HG02798 (cell line): ENCODE measurements at regions not wholly inside any gene's neighbourhood (a gene's known extent, or its start where the extent isn't known, plus 50 kb on each side); places are given as distances from the start of the nearest gene placed in this dataset.

Experiments
- ATAC-seq: cut with Tn5 transposase; IDR thresholded peaks from one replicate; pipeline ENCODE4 v1.9.1; 2021; ENCODE audit warnings: mild to moderate bottlenecking; ENCODE audit not compliant: unreplicated experiment, poor library complexity

GRCh38 chr18:11283479-11284161 is 134.3 kb upstream of the PIEZO2 start:
- ATAC-seq: no peak

GRCh38 chr18:11279461-11279860 is 130.1 kb upstream of the PIEZO2 start:
- ATAC-seq: no peak

- ATAC-seq: no peak
Observed at GRCh38 chr18:11276678-11277077, 127.3 kb upstream of the PIEZO2 start.

DNA sequence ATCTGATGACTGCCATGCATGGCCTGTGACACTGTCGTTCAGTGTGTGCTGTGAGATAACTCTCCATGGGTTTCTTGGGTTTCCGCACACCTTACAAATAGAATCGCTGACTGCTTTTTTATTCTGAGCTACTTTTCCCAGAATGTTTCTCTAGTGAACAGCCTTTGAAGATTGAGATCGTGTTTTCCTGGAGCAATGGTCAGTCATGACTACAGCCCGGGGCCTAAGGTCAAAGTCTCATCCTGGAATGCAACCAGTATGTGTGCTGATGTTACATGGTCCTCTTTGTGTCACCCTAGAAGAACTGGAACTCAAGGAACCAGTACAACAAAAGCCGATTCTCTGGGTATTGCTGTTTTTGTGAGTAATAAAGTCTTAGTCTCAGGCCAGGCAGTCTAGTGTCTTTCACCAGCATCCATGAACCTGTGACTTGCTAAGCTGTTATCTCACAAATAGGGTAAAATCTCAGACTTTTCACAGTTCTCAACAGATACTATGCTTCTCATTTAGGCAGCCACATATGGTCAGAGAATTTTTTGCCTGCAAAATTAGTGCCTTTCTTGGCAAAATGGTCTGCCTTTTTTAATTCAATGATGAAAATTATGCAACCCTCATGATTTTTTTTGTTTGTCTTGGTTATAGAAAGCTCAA is 124.9 kb upstream of the PIEZO2 start:
- ATAC-seq: no peak

DNA sequence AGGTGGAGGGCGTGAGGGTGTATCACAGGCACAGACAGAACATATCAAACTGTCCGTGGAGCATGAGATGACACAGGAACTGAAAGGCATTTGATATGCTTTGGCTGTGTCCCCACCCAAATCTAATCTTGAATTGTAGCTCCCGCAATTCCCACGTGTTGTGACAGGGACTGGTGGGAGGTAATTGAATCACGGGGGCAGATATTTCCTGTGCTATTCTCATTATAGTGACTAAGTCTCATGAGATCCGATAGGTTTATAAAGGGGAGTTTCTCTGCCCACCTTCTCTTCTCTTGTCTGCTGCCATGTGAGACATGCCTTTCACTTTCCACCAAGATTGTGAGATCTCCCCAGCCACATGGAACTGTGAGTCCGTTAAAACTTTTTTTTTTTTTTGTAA is 123.1 kb upstream of the PIEZO2 start:
- no peak for ATAC-seq

- no peak for ATAC-seq
Observed at GRCh38 chr18:11271954-11272353, 122.6 kb upstream of the PIEZO2 start.

DNA sequence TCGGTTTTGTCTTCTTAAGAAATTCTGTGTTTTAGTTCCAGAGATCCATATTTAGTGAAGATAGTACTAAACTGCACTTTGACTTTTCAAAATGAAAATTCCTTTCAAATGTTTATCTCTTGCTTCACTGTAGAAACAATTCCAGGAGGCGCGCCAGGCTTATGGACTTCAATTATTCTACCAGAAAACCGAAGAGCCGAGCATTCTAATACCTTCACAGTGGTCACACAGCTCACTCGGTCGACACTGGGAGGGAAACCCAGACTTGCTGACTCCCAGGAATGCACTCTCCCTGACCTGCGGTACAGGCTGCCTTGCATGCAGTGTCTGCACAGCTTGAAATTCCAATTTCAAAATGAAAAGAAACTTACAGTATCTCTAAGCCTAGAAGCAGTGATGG is 119.9 kb upstream of the PIEZO2 start:
- no peak for ATAC-seq

- no peak for ATAC-seq
Observed at GRCh38 chr18:11268741-11269233, 119.4 kb upstream of the PIEZO2 start.

- no peak for ATAC-seq
Observed at GRCh38 chr18:11268153-11268552, 118.8 kb upstream of the PIEZO2 start.

GRCh38 chr18:11266781-11267480 is 117.6 kb upstream of the PIEZO2 start:
- ATAC-seq: no peak

DNA sequence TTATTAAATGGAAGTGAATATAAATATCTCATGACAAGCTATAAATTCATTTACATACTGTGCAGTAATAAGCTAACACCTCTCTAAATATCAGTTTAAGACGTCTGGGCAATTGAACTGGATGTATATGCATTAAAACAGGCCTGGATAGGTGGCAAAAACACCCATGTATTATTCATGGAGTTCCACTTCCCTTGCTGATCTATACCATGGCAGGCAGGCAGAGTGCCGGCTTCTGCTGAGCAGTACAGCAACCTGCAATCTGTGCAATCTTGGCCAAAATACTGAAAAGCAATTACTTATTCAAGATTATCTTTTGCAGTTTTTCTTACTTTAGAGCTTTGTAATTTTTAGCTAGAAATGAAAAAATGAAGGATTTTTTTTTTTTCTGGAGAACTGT is 112.1 kb upstream of the PIEZO2 start:
- no peak for ATAC-seq

- no peak for ATAC-seq
Observed at GRCh38 chr18:11260961-11261461, 111.6 kb upstream of the PIEZO2 start.

DNA sequence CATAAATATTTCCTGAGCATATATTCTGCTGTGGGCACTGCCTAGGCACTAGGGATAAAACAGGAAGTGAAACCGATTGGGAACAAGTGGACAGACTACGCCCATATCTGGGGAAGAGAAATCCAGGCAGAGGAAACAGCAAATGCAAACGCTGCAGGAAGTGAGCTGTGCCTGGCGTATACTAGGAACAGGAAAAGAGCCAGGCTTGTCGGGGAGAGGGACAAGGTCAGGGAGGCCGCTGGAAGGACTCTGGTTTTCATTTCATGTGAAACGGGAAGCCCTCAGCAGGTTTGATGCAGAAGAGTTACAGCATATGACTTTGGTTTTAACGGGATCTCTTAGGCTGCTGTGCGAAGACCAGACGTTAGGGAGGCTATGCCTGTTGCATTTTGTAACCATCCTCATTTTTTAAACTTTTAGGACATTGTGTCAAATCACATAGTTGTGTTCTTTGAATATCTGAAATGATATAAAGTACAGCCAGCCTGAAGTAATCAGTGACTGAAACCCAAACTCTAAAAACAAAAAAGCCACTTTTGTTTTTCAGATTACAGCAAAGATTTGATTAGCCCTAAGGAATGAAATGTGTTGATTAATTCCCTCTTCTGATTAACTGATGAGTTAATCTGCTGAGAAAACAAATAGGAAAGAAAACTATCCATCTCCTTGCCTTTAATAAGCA is 110.2 kb upstream of the PIEZO2 start:
- no peak for ATAC-seq

- ATAC-seq: no peak
Observed at GRCh38 chr18:11258039-11258610, 108.8 kb upstream of the PIEZO2 start.

DNA sequence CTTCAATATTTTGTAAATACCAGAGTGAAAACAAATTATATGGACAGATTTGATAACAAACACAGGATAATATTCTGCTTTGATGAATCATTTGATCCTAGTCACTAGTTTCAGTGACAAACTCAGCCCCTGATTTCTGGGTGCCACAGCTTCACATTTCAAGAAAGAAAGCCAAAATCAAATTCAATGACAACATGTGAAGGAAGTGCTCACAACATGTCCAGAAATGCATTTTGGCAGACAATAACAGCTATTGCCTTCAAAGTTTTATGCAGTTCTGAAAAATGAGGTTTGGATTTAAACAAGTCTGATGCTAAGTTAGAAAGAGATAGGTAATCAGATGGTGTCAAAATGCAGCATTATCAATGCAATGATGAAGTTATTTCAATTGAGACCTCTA is 106.9 kb upstream of the PIEZO2 start:
- ATAC-seq: no peak

DNA sequence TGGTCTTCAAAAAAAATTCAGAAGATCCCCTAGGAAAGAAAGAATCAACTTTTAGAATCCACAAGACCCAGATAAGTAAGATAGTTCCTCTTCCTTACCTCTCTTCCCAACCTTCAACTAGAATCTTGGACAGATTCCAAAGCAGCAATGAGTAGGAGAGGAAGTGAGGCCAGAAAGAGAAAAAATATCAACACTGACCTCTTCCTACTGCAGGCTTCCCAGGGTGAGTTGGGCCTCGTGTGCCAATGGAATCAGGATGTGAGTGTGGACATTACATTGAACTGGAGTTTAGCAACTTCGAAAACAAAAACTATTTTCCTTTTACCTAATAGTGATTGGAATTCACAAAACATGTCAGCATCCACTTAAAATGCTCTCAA is 102.5 kb upstream of the PIEZO2 start:
- no peak for ATAC-seq

DNA sequence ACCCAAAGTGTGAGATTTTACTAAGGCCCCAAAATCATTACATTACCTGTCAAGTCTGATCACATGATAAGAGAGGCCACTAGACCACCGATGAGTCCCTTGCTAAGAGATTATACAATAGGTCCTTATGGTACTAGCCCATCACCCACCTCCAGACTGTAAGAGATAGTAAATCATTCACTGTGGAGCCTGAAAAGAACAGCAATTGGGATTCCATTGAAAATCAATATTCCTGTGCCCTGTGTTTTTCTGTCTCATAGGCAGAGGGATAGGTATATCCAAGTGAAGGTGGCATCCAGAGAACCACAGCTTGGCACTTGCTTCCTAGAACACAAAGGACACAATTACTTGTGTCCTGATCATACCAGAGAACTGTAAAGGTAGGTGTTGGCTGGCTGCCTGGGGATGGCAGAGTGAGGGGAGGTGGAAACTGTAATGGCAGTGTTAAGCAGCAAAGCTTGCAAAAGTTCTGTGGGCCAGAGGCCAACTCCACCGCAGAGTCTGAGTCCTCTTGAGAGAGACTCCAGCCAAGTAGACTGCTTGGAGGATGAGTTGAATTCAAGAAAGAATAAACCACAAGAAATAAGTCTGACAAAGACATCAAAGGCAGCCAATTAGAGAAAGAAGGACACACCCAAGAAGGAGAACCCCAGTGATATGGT is 102.0 kb upstream of the PIEZO2 start:
- no peak for ATAC-seq

DNA sequence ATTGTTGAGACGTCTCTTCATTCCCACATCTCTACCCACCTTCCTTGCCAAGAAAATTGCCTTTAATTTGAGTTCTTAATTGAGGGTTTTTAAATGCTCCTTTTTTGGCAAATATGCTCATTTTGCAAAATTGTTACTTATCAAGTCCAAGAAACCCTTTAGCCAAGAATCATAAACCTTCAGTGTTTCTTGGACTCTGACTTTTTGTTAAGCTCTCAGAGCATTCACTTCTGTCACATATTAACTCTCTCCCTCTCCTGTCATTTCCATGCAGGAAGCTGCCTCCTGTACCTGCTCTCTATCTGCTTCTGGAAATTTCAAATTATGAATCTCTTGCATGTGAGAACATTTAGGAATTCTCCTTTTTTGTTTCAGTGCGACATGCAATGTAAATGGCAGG is 100.0 kb upstream of the PIEZO2 start:
- no peak for ATAC-seq

DNA sequence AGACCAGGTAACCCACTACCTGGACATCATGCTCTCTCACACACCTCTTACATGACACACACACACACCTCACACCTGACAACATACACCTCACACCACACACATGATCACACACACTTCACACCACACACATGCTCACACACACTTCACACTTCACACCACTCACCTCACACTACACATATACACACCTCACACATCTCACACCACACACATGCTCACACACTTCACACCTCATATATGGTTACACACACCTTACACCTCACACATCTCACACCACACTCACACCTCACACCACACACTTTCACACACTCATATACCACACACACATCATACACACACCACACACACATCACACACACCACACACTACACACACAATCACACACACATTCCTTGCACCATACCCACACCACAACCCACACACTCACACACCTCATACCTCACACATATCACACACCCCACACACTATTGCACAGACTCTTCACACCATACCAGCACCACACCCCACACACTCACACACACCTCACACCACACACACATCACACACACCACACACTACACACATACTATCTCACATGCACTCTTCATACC is 98.1 kb upstream of the PIEZO2 start:
- no peak for ATAC-seq
